M059J (cell line): ENCODE measurements at regions not wholly inside any gene's neighbourhood (a gene's known extent, or its start where the extent isn't known, plus 50 kb on each side); places are given as distances from the start of the nearest gene placed in this dataset.
"Not testable (repeated sequence)": the region's sequence is repeated elsewhere in the genome, so short reads cannot be mapped to it uniquely, and the experiment has no call there.

ENCODE experiments used
- DNase-seq: peaks from one replicate; pipeline ENCODE4 v3.0.0-alpha.2; 2012; ENCODE audit warnings: low read depth

DNA sequence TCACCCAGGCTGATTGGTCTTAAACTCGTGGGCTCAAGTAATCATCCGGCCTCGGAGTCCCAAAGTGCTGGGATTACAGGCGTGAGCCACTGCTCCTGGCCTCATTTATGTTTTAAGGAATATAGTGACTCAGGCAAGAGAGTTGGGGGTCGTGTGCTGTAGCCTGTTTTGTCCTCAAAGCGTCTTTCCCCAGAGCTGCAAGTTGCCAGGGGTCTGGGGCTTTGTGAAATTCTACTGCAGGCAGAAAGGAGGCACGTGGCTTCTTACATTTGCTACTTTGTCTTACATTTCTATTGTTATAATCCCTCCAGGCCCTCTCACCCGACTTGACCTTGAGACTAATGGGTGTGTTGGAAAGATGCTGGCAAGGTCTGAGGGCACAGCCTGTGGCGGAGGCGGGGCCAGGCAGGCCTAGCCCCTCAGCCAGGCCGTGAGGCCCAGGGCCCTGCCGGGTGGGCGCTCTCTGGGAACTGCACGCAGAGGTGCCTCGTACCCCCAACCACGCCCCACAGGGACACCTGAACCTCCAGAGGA, 85.8 kb upstream of the NDUFV2 start:
- DNase-seq = no peak

DNA sequence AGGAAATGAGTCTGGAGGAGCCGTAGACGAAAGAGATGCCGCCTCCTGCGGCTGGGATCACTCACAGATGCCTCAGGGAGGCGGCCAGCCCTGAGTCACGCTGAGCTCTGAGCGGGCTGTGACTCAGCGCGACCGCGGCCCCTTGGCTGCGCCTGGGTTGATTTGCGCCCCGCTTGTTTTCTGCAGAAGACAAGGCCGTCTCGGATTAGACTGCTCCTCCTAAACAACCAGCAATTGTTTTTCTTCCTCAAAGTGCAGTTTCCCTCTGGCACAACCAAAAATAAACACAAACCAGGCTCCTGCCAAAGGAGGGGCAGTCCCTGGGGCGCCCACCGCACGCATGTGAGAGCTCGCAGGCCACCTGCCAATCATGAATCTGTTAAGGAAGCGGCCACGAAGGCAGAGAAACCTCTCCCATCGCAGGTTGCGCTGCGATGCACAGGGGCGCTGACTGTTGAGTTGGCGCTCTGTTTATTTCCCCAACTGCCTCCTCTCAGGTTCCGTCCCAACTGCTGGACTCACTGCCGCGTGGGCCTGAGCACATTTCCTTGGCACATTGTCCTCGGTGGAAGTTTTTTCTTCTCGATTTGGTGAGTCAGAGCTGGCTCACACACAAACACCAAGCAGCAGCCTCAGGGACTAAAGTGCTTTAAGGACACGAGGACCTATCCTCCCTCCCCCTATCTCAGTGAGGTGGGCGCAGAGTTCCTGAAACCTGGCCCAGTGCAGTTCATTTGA, 85.2 kb upstream of the NDUFV2 start:
- peak; percentile 97 for DNase-seq

DNA sequence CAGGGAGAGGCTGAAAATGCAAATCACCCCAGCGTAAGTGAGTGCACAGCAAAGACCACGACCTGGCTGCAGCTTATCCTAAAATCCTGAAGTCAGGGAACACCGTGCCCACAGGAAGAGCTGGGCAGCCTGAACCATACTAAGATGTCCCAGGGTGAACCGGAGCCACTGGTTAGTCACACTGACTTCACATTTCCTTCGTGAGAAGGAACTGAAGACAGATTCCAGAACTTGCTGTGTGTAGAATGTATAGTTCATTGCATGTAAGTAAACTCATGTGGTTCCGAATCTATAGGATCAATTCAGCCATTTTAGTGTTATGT, 84.6 kb upstream of the NDUFV2 start:
- no peak for DNase-seq

DNA sequence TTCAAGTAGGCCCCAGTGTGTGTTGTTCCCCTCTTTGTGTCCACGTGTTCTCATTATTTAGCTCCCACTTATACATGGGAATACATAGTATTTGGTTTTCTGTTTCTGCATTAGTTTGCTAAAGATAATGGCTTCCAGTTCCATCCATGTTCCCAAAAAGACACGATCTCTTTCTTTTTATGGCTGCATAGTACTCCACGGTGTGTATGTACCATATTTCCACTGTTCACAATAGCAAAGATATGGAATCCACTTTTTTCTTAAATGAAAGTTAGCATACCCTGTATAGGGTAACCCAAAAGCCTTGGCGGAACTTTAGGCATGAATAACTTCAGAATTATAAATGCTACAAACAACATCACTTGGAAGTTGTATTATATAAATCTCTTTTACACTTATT, 83.4 kb upstream of the NDUFV2 start:
- DNase-seq = no peak

DNA sequence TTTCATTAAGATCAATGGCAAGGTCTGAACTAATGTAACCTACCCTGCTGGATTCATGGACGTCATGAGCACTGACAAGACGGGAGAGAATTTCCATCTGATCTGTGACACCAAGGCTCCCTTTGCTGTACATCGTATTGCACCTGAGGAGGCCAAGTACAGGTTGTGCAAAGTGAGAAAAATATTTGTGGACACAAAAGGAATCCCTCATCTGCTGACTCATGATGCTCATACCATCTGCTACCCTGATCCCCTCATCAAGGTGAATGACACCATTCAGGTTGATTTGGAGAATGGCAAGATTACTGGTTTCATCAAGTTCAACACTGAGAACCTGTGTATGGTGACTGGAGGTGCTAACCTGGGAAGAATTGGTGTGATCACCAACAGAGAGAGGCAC, 82.3 kb upstream of the NDUFV2 start:
- no peak for DNase-seq

DNA sequence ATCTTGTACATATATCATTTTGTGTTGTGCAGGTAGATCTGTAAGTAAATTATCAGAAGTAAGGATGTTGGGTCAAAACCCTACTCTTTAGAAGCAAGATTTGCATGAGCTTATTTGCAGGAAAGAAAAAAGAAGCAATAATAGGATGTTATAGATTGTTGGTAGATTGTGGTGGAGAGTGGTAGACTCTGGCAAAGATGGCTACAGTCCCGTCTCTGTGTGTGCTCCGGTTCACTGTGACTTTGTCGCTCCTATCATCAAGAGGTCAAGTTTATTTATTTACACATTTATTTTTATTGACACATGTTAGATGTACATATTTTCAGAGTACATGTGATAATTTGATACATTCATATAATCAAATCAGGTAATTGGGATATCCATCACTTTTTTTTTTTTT, 81.0 kb upstream of the NDUFV2 start:
- no peak for DNase-seq

DNA sequence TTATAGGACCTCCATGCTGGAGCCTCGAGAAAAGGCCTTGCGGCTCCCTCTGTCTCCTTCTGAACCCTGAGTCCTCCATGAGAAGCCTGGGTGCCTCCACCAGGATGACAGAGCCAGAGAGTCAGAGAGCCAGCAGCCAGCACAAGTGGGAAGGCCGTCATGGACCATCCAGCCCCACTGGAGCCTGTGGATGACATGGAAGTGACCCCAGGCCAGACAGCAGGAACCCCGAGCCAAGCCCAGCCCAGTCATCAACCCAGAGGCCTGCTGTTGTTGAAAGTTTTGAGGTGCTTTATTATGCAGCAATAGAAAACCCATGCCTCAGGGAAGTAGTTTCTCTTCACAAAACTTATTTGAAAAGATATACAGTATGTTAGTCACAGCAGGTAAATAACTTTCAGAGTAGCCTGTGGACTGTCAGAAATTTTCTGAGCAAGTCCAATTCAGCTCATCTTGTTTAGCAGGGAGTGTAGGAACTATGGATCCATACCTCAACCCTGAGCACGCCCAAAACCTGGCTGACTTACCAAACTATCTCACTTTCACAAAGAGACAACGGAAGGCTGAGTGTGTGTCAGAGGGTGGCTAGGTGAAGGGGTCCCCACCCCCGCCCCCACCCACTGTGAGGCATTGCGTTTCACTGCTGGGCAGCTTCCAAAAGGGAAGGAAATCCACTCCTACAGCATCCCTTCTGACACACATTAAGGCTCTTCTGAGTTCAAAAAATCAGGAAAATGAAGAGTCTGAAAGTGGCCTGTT, 79.9 kb upstream of the NDUFV2 start:
- DNase-seq = peak; percentile 26

DNA sequence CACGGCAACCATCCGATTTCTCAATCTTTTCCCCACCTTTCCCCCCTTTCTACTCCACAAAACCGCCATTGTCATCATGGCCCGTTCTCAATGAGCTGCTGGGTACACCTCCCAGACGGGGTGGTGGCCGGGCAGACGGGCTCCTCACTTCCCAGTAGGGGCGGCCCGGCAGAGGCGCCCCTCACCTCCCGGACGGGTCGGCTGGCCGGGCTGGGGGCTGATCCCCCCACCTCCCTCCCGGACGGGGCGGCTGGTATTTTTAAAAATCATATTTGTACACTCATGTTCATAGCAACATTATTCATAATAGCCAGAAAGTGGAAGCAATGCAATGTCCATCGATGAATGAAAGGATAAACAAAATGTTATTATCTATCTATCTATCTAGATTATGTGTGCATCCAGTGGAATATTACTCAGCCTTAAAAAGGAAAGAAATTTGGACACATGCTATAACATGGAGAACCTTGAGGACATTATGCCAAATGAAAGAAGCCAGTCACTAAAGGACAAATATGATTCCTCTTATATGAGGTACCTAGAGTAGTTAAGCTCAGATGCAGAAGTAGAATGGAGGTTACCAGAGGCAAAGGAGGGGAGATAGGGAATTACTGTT, 78.4 kb upstream of the NDUFV2 start:
- not testable (repeated sequence) for DNase-seq

DNA sequence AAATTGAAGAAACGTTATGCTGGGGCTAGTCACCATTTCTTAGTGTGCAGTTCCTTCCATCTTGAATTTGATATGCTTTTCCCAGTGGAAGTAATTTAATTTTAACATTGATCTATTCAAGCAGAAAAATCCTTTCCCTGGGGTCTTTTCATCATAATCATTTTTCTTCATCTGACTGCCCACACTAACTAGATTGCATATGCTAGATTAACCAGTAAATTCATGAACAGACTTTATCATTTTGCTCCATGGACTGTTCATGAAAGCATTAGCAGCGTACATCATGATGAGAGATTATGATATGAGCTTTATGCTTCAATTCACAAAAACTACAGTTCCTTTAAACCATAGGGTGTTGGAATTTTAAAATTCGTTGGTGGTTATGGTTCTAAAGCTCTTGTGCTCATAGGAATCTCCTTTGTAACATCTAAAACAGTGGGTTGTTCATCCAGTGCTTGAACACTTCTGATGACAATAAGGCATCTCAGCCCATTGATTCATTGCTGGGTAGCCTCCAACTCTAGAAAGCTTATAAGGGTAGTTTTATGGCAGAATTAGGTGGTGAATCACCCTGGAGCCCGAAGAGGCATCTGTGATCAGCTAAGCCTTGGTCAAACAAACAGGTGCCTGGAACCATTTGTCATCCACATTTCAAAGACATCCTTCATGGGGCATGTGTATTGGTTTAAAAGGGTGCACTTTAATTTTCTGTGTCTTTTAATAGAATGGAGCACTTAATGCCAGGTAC, 77.2 kb upstream of the NDUFV2 start:
- peak; percentile 80 for DNase-seq

DNA sequence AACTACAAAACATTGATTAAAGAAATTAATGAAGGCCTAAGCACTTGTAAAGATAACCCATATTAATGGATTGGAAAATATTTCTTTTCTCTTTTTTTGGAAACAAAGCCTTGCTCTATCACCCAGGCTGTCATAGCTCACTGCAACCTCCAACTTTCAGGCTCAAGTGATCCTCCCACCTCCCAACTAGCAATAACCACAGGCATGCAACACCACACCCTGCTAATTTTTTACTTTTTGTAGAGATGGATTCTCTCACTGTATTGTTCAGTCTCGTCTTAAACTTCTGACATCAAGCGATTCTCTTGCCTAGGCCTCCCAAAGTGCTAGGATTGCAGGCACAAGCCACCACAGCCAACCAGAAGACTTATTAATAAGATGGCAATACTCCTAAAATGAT, 73.4 kb upstream of the NDUFV2 start:
- DNase-seq = no peak

DNA sequence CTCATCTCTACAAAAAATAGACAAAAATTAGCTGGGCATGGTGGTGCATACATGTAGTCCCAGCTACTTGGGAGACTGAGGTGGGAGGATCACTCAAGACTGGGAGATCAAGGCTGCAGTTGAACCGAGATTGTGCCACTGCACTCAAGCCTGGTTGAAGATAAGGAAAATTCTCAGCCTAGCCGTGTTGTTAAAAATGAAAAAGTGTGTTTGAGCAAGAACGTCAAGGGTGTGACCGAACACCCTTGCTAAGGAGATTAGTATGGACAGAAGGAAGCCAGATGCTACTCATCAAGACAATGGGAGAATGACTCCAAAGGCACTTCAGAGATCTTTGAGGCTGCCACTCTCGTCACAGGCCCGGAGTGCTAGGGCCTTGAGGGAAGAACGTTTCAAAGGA, 70.0 kb upstream of the NDUFV2 start:
- DNase-seq = no peak

DNA sequence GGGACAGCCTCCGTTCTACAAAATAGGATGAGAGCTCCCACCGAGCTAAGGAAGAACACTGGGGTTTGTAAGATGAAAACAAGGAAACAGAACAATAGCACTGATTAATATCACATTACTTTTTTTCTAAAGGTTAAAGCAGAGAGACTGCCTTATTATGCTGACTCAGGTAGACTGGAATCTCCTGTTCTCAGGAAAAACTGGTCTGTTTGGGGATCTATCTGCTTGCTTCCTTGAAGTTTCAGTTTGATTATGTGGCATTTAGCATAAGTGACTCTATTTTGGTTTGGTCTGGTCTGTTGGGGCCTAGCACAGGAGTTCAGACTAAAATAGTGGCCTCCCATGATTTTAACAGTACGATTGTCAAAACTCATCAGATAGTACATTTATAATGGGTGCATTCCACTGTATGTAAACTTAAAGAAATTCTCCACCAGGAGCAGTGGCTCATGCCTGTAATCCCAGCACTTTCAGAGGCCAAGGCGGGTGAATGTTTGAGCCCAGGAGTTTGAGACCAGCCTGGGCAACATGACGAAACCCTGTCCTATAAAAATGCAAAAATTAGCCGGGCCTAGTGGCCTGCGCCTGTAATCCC, 64.1 kb upstream of the NDUFV2 start:
- peak; percentile 48 for DNase-seq

DNA sequence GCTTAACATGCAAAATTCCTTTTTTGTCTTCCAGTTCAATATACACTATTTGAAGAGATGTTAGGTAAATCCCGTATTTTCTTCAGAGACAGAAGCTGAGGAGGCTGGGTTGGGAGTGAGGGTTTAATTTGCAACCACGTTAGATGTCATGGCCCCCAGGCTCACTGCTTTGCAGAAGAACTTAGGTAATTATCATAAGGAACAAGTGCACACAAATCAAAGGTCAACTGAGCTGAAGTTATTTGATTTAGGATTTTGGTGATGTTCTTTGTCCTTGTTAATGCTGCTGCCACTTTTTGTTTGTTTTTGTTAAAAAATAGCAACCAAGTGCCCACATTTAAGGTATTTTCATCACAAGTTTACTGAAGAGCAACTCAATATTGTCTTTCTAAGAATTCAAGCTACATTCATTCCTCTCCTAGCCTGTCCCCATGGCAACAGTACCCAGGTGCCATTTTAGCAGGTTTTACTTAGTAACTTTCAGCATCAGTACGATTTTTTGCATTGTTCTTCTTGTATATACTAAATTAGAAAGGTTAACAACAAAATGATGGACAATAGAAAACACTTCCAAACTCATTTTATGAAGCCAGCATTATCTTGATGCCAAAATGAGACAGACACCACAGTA, 62.9 kb upstream of the NDUFV2 start:
- DNase-seq = no peak

DNA sequence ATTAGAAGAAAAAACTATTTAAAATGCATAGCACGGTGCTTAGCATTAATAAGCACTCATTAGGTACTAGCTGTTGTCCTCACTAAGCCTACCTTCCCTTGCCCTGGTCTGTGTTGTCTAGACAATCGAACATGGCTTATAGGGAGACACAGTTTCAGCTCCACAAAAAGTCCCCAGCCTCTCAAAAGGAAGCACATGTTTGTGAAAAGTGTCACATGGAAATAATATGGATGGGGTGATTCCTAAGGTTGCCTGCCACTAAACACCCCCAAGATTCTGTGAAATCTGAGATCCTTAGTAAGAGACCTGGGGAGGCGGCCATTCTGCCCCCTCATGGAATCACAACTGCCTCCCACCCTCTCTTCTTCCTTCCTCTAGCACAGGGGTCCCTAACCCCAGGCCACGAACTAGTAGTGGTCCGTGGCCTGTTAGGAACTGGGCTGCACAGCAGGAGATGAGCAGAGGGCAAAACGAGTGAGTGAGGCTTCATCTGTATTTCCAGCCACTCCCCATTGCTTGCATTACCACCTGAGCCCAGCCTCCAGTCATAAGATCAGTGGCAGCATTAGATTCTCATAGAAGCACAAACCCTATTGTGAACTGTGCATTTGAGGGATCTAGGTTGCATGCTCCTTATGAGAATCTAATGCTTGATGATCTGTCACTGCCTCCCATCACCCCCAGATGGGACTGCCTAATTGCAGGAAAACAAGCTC, 59.6 kb upstream of the NDUFV2 start:
- no peak for DNase-seq

DNA sequence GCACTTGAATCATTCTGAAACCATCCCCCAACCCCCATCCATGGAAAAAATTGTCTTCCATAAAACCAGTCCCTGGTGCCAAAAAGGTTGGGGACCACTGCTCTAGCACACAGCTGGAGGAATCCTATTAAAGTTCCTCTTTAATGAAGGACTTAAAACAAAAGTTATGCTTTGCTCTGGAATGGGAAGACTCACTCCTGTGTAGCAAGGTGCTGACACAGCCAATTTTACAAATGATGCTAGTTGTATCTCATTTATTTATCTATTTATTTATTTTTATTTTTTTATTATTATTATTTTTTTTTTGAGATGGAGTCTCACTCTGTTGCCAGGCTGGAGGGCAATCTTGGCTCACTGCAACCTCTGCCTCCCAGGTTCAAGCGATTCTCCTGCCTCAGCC, 58.9 kb upstream of the NDUFV2 start:
- DNase-seq = no peak

DNA sequence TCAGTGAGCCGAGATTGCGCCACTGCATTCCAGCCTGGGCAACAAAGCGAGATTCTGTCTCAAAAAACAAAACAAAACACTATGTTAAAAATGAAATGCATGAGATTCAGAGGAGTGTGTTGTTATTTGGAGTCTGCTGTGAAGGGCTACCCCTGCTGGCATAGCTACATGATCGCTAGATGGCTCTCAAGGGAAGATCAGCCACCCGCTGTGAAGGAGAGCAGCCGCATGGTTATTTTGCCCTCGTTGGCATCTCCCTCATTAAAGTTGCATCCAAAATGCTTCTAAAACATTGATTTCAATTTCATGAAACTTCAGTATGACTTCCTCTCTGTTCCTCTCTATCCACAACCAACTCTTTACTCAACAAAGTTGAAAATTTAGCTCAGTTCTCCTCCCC, 54.8 kb upstream of the NDUFV2 start:
- DNase-seq = no peak

DNA sequence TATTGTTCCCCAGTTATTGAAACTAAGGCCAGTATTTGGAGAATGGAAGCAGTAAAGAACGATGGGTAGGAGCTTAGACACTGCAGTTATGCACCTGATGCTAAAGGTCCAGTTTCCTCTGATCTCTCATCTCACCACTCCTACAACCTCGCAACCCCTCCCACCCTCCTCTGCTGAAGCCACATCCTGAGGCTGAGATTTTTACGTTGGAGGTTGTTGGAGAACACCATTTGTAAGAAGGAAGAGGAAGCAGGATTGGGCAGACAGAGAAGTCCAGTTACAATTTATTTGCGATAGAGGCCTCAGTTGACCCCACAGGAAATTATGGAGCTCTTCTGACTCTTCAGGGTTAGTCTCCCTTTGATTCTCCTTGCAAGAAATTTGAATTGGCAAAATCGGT, 54.3 kb upstream of the NDUFV2 start:
- DNase-seq = no peak

DNA sequence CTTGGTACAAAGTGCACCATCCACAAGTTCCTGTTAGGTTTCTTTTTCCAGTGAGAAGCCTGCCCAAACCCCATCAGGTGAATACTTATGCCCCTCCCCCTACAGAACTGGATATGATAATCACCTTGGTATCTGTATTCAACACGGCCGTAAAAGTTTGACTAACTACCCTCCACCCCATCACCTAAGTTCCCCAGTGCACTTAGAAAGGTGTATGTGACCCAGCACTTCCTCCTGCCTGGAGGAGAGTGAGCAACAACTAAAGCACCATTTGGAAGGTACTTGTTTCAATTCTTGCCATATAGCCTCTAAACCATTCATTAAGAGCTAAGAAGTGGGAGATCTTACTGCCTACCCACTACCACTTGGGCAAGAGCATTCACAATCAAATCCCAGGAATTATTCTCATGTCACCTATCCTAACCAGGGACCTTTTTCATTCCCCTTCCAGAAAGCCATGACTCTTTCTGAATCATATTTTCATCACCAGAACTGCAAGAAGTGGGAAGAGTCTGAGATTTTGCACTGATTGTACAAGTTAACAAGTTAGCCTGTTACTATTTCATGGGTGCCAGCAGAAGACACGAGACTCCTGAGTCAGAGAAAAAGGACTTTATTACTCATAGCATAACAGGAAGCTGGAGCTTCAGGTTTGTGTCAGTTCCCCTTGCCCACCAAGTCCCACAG, 53.5 kb upstream of the NDUFV2 start:
- DNase-seq = peak; percentile 54

DNA sequence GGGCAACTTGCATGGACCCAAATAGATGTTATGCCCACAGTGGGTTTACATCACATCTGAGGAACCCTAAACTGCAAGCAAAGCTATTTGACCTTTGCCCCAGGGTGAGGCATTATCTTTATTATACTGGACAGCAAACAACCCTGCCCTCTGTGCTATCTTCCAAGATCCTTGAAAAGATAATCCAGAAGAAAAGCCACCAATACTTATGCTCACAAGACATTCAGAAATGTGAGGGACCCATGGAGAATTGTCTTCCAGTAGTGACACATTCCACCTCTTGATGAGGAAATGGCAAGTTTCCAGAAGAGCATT, 53.0 kb upstream of the NDUFV2 start:
- DNase-seq = no peak

DNA sequence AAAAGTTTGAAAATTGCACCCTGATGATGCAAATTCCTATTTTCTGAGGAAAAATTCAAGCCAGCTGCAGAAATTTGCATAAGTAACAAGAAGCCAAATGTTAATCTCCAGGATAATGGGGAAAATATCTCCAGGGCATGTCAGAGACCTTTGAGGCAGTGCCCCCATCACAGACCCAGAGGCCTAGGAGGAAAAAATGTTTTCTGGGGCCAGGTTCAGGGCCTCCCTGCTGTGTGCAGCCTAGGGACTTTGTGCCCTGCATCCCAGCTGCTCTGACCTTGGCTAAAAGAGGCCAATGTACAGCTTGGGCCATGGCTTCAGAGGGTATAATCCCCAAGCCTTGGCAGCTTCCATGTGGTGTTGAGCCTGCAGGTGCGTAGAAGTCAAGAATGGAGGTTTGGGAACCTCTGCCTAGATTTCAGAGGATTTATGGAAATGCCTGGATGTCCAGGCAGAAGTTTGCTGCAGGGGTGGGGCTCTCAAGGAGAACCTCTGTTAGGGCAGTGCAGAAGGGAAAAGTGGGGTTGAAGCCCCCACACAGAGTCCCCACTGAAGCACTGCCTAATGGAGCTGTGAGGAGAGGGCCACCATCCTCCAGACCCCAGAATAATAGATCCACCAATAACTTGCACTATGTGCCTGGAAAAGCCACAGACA, 51.7 kb upstream of the NDUFV2 start:
- DNase-seq = not testable (repeated sequence)
